H9 (cell line): ENCODE measurements at regions not wholly inside any gene's neighbourhood (a gene's known extent, or its start where the extent isn't known, plus 50 kb on each side); places are given as distances from the start of the nearest gene placed in this dataset.

Experiments used
- DNase-seq: peaks from one replicate; pipeline ENCODE4 v3.0.0-alpha.2; 2017
- H2AFZ ChIP-seq: one replicate; pipeline ENCODE4 v1.6.1; 2013; ENCODE audit warnings: mild to moderate bottlenecking, low read length, control low read depth, moderate library complexity
- H2AK5ac ChIP-seq: 2 replicates; pipeline ENCODE4 v1.6.1; 2013; ENCODE audit warnings: low read length, control low read depth, mixed read lengths; ENCODE audit not compliant: insufficient read length
- H2BK120ac ChIP-seq: one replicate; pipeline ENCODE4 v1.6.1; 2013; ENCODE audit warnings: low read depth, mild to moderate bottlenecking, low read length, control low read depth, inconsistent platforms; ENCODE audit not compliant: poor library complexity, severe bottlenecking
- H2BK12ac ChIP-seq: 2 replicates; pipeline ENCODE4 v1.6.1; 2013; ENCODE audit warnings: low read length, control low read depth, mixed read lengths, low read depth; ENCODE audit not compliant: insufficient read length
- H2BK15ac ChIP-seq: 2 replicates; pipeline ENCODE4 v1.6.1; 2013; ENCODE audit warnings: low read depth, low read length, control low read depth
- H2BK20ac ChIP-seq: one replicate; pipeline ENCODE4 v1.6.1; 2013; ENCODE audit warnings: low read depth, mild to moderate bottlenecking, low read length, control low read depth, inconsistent platforms; ENCODE audit not compliant: poor library complexity, severe bottlenecking
- H2BK5ac ChIP-seq: 2 replicates; pipeline ENCODE4 v1.6.1; 2013; ENCODE audit warnings: low read length, control low read depth, mixed read lengths; ENCODE audit not compliant: insufficient read length
- H3K14ac ChIP-seq: 2 replicates; pipeline ENCODE4 v1.6.1; 2013; ENCODE audit warnings: low read length, control low read depth; ENCODE audit not compliant: insufficient read depth
- H3K18ac ChIP-seq: 2 replicates; pipeline ENCODE4 v1.6.1; 2013; ENCODE audit warnings: low read depth, mild to moderate bottlenecking, mixed read lengths, low read length, control low read depth; ENCODE audit not compliant: insufficient read length
- H3K23ac ChIP-seq: 2 replicates; pipeline ENCODE4 v1.6.1; 2013; ENCODE audit warnings: low read length, control low read depth, mixed read lengths, low read depth; ENCODE audit not compliant: insufficient read length
- H3K23me2 ChIP-seq: 2 replicates; pipeline ENCODE4 v1.6.1; 2013; ENCODE audit warnings: low read depth, mild to moderate bottlenecking, mixed read lengths, low read length, control low read depth; ENCODE audit not compliant: insufficient read length, poor library complexity, severe bottlenecking
- H3K27ac ChIP-seq: 2 replicates; pipeline ENCODE4 v1.5.1; 2013; ENCODE audit warnings: low read length, control low read depth, mixed read lengths, low read depth; ENCODE audit not compliant: insufficient read length
- H3K27me3 ChIP-seq: 2 replicates; pipeline ENCODE4 v1.6.1; 2013; ENCODE audit warnings: low read length, control low read depth, inconsistent platforms; ENCODE audit not compliant: insufficient read depth
- H3K4ac ChIP-seq: 2 replicates; pipeline ENCODE4 v1.6.1; 2013; ENCODE audit warnings: low read depth, mild to moderate bottlenecking, control low read depth, inconsistent platforms, low read length, moderate library complexity
- H3K4me1 ChIP-seq: 2 replicates; pipeline ENCODE4 v1.6.1; 2013; ENCODE audit warnings: low read length, control low read depth, inconsistent platforms; ENCODE audit not compliant: insufficient read depth
- H3K4me2 ChIP-seq: 2 replicates; pipeline ENCODE4 v1.6.1; 2013; ENCODE audit warnings: low read length, control low read depth, mixed read lengths; ENCODE audit not compliant: insufficient read length, insufficient read depth
- H3K56ac ChIP-seq: 2 replicates; pipeline ENCODE4 v1.6.1; 2013; ENCODE audit warnings: low read depth, mild to moderate bottlenecking, mixed read lengths, low read length, control low read depth; ENCODE audit not compliant: insufficient read length
- H3K79me1 ChIP-seq: 2 replicates; pipeline ENCODE4 v1.6.1; 2013; ENCODE audit warnings: low read depth, mild to moderate bottlenecking, moderate library complexity, low read length, control low read depth, inconsistent platforms; ENCODE audit not compliant: insufficient read depth, poor library complexity, severe bottlenecking
- H3K79me2 ChIP-seq: 2 replicates; pipeline ENCODE4 v1.6.1; 2013; ENCODE audit warnings: low read length, control low read depth, inconsistent platforms; ENCODE audit not compliant: insufficient read depth
- H3K9ac ChIP-seq: 2 replicates; pipeline ENCODE4 v1.6.1; 2013; ENCODE audit warnings: low read length, control low read depth, mixed read lengths; ENCODE audit not compliant: insufficient read length; ENCODE audit errors: extremely low read depth
- H3K9me3 ChIP-seq: one replicate; pipeline ENCODE4 v1.6.1; 2013; ENCODE audit warnings: low read depth, low read length, inconsistent platforms; ENCODE audit not compliant: control insufficient read depth
- H3T11ph ChIP-seq: one replicate; pipeline ENCODE4 v1.6.1; 2013; ENCODE audit warnings: mild to moderate bottlenecking, low read length, control low read depth, inconsistent platforms
- H4K20me1 ChIP-seq: one replicate; pipeline ENCODE4 v1.6.1; 2013; ENCODE audit not compliant: control insufficient read depth, insufficient read length, insufficient read depth
- H4K5ac ChIP-seq: 2 replicates; pipeline ENCODE4 v1.6.1; 2013; ENCODE audit warnings: low read depth, mild to moderate bottlenecking, mixed read lengths, low read length, control low read depth; ENCODE audit not compliant: insufficient read length
- H4K8ac ChIP-seq: replicated peaks from 2 replicates; pipeline ENCODE4 v1.6.1; 2013; ENCODE audit warnings: low read length, control low read depth, mixed read lengths, low read depth; ENCODE audit not compliant: insufficient read length
- H4K91ac ChIP-seq: 2 replicates; pipeline ENCODE4 v1.6.1; 2013; ENCODE audit warnings: low read depth, mild to moderate bottlenecking, moderate library complexity, mixed read lengths, low read length, control low read depth; ENCODE audit not compliant: insufficient read length
- H3K27ac Mint-ChIP-seq, 3 experiments: 2 replicates in 2 of 3; 3 replicates in 1 of 3; pipeline ENCODE4 v1.8.0; 2020 to 2021; ENCODE audit warnings: mixed read lengths in 3 of 3, mild to moderate bottlenecking in 1 of 3, moderate library complexity in 1 of 3
- H3K27me3 Mint-ChIP-seq: 2 replicates; pipeline ENCODE4 v1.8.0; 2021; ENCODE audit warnings: low read depth, mild to moderate bottlenecking, moderate library complexity, mixed read lengths
- H3K36me3 Mint-ChIP-seq, 3 experiments: 2 replicates in 2 of 3; 3 replicates in 1 of 3; pipeline ENCODE4 v1.8.0; 2020 to 2021; ENCODE audit warnings: low read depth in 3 of 3, mixed read lengths in 3 of 3; ENCODE audit not compliant: insufficient read depth in 1 of 3
- H3K4me1 Mint-ChIP-seq, 2 experiments: 2 replicates each; pipeline ENCODE4 v1.8.0; 2020; ENCODE audit warnings: mixed read lengths in 2 of 2
- H3K4me3 Mint-ChIP-seq, 2 experiments: 2 replicates in 1 of 2; 3 replicates in 1 of 2; pipeline ENCODE4 v1.8.0; 2020 to 2021; ENCODE audit warnings: mild to moderate bottlenecking in 2 of 2, mixed read lengths in 2 of 2, moderate library complexity in 1 of 2
- H3K9me3 Mint-ChIP-seq, 2 experiments: 2 replicates in 1 of 2; 3 replicates in 1 of 2; pipeline ENCODE4 v1.8.0; 2020; ENCODE audit warnings: mild to moderate bottlenecking in 2 of 2, mixed read lengths in 2 of 2, moderate library complexity in 1 of 2
- CTCF ChIP-seq: fragments of 200-600 bp; sonication (generic); conservative IDR thresholded peaks from 3 replicates; pipeline ENCODE4 v1.8.0; 2021; ENCODE audit warnings: antibody characterized with exemption, mild to moderate bottlenecking
- WGBS: extraction: QIAGEN DNeasy Blood & Tissue Kit; methylation state at CpG from one replicate; pipeline ENCODE4 v1.1.7; 2013; ENCODE audit warnings: missing lambda C conversion rate, low lambda C conversion rate, mixed read lengths; ENCODE audit not compliant: insufficient read length; ENCODE audit errors: extremely low coverage; 5-methylcytosine and 5-hydroxymethylcytosine counted together

- Histone ChIP-seq H3K79me2 (no peaks in the 10 kb centered on the region), H3K27me3 (no peaks in the 10 kb centered on the region), H3K79me1 (no peaks in the 10 kb centered on the region), H2AK5ac (no peak overlapping the region), H3K14ac (no peak overlapping the region), H3T11ph (no peak overlapping the region), H2BK120ac (no peak overlapping the region), H2BK5ac (no peak overlapping the region), H4K91ac (no peak overlapping the region), H3K4me1 (no peaks in the 10 kb centered on the region), H3K56ac (no peak overlapping the region), H3K9me3 (peaks cover 5% of the 10 kb centered on the region), H3K4me2 (no peak overlapping the region), H2BK15ac (no peak overlapping the region), H3K9ac (no peak overlapping the region), H3K18ac (no peak overlapping the region), H3K27ac (no peak overlapping the region), H2AFZ (no peak overlapping the region), H3K4ac (no peak overlapping the region), H4K20me1 (no peaks in the 10 kb centered on the region), H3K23ac (no peak overlapping the region), H2BK12ac (no peak overlapping the region), H4K8ac (no peak overlapping the region), H3K23me2 (no peaks in the 10 kb centered on the region), H4K5ac (no peak overlapping the region), H2BK20ac (no peak overlapping the region)
- DNase-seq = no peak
- H3K9me3 Mint-ChIP-seq = peaks cover 4 to 6% of the 10 kb centered on the region in 2 experiments; a peak in 4 of 5 replicates
- no CpG with 5 or more reads among the region's 5 CpGs for WGBS
- no peak overlapping the region for H3K27ac Mint-ChIP-seq
- H3K4me1 Mint-ChIP-seq = peaks cover 6 to 9% of the 10 kb centered on the region in 2 experiments
- TF ChIP-seq CTCF = no peak
- H3K27me3 Mint-ChIP-seq = no peaks in the 10 kb centered on the region
- H3K4me3 Mint-ChIP-seq = no peak overlapping the region
- H3K36me3 Mint-ChIP-seq = peaks cover 3 to 7% (median 3%) of the 10 kb centered on the region in 3 experiments; a peak in 5 of 7 replicates
These were observed 172.9 kb upstream of the ZFHX3 start for GRCh38 chr16:73220836-73221235.
